GM12872 (cell line): ENCODE measurements at regions not wholly inside any gene's neighbourhood (a gene's known extent, or its start where the extent isn't known, plus 50 kb on each side); places are given as distances from the start of the nearest gene placed in this dataset.

Source experiments
- TF ChIP-seq, protein P1 (sequence below): IDR thresholded peaks from 3 replicates; pipeline ENCODE4 v1.5.1; 2011; ENCODE audit warnings: low read depth, mild to moderate bottlenecking, low read length, moderate library complexity; ENCODE audit not compliant: insufficient read depth

DNA sequence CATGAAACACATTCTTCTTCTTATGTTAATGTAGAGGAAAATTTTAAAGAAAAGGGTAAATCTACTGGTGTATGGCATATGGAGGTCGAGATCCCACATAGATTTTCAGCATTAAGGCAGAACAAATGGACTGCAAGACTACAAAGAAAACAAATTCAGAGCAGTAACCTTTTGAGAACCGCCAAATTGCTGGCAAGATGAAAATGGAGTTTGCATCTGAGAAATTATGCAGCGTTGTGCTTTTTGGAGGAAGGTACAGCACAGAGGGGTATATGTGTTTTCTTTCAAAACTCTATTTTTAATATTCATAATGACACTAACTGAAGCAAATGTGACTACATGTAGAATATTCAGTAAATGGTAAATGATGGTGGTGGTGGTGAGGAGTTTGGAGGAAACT lies 59.0 kb upstream of the PARD3B start:
- TF ChIP-seq, protein P1, sequence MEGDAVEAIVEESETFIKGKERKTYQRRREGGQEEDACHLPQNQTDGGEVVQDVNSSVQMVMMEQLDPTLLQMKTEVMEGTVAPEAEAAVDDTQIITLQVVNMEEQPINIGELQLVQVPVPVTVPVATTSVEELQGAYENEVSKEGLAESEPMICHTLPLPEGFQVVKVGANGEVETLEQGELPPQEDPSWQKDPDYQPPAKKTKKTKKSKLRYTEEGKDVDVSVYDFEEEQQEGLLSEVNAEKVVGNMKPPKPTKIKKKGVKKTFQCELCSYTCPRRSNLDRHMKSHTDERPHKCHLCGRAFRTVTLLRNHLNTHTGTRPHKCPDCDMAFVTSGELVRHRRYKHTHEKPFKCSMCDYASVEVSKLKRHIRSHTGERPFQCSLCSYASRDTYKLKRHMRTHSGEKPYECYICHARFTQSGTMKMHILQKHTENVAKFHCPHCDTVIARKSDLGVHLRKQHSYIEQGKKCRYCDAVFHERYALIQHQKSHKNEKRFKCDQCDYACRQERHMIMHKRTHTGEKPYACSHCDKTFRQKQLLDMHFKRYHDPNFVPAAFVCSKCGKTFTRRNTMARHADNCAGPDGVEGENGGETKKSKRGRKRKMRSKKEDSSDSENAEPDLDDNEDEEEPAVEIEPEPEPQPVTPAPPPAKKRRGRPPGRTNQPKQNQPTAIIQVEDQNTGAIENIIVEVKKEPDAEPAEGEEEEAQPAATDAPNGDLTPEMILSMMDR = no peak

GRCh38 chr2:204486805-204487204 lies 58.5 kb upstream of the PARD3B start:
- TF ChIP-seq, protein P1 = no peak

DNA sequence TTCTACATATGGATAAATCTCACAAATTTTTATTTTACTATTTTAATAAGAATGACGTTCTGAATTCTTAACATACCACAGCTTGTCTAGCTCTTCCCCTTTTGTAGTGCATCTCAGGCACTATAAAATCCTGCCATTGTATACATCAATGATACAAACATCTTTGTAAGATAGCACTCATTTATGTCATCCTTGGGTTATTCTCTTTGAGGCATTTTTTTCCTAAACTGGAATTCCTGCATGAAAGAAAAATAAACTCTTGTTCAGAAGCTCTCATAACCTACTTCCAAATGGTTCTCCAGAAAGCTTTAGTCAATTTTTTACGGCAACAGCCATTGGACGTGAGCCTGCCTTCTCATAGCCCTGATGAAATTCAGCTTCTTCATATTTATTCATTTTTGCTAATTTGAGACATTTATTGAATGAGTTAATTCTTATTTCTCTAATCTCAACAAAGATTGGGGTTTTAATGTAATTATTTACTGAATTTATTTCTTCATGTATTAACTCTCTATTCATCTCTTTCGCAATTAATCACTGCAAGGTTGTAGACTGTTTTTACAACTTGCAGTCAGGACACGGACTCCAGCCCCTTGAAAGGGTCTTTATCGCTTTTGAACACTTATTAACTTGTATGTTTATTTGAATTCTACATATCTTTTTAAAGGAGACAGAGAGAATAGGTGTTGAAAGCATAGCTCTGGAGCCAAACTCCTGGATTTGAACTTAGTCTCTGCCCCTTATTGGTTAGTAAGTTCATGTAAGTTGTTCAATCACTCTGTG lies 57.6 kb upstream of the PARD3B start:
- TF ChIP-seq, protein P1 = no peak

- TF ChIP-seq, protein P1 = no peak
Observed at GRCh38 chr2:204491528-204491927, 53.7 kb upstream of the PARD3B start.

DNA sequence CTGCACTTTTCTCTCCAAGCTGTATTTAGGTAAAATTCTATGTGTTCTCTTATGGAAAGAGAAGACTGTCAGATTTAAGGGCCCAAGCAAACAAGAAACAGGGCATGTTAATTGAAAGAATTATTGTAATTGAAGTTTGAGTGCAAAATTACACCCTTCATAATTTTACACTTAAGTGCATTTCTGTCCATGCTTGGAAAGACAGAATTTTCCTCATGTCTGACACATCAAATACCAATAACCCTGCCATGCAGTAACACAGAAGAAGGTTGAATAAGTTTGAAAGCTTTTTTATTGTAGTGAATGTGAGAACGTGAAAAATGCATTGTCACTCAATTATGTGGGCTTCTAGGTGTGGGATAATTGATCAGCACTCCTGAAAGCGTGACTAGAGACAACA lies 52.9 kb upstream of the PARD3B start:
- TF ChIP-seq, protein P1 = no peak

DNA sequence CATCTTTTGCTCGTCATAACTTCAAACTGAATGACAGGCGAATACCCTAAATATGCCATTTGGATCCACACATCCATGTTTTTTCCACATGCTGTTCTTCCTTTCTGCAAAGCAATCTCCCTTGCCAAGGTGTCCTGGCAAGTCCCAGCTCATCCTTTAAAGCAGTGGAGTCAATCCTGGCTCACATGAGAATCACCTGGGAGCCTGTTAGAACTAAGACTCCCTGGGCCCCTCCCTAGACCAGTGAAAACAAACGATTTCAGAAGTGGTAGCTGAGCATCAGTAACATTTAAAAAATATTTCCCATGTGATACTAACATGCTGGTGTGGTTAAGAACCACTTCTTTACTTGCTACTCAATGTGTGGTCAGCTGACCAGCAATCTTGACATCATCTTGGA lies 50.6 kb upstream of the PARD3B start:
- TF ChIP-seq, protein P1 = no peak

- TF ChIP-seq, protein P1 = no peak
Observed at GRCh38 chr2:204495381-204495780, 49.9 kb upstream of the PARD3B start.
